ENCODE measurements at regions not wholly inside any gene's neighbourhood (a gene's known extent, or its start where the extent isn't known, plus 50 kb on each side); places are given as distances from the start of the nearest gene placed in this dataset.

DNA sequence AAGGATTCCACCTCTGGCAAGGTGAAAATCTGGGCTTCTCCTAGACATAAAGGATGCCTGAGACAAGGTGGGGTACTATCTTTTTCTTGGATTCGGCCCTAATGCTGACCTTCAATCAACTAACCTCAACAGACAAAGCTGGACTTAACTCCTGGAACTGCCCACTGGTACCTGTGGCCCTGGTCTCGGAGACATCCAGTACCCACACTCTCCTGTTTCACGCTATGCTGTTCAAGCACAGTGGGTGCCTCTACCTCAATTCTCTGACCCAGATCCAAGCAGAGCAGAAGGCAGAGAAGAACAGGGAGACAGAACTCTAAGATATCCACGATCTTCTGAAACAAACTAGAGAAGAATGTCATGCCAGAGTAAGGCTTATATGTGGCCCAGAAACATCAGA lies 189.8 kb upstream of the FOXQ1 start:
- TF ChIP-seq, protein P1, sequence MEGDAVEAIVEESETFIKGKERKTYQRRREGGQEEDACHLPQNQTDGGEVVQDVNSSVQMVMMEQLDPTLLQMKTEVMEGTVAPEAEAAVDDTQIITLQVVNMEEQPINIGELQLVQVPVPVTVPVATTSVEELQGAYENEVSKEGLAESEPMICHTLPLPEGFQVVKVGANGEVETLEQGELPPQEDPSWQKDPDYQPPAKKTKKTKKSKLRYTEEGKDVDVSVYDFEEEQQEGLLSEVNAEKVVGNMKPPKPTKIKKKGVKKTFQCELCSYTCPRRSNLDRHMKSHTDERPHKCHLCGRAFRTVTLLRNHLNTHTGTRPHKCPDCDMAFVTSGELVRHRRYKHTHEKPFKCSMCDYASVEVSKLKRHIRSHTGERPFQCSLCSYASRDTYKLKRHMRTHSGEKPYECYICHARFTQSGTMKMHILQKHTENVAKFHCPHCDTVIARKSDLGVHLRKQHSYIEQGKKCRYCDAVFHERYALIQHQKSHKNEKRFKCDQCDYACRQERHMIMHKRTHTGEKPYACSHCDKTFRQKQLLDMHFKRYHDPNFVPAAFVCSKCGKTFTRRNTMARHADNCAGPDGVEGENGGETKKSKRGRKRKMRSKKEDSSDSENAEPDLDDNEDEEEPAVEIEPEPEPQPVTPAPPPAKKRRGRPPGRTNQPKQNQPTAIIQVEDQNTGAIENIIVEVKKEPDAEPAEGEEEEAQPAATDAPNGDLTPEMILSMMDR (IDR thresholded peaks at IDR 0.05): no peak
- TF ChIP-seq POLR2A (IDR thresholded peaks at IDR 0.05) (no peak), EP300 (IDR thresholded peaks at IDR 0.05) (no peak)

Measured in ovary (tissue), 3 donors.